ENCODE measurements at regions not wholly inside any gene's neighbourhood (a gene's known extent, or its start where the extent isn't known, plus 50 kb on each side); places are given as distances from the start of the nearest gene placed in this dataset.

- TF ChIP-seq ZBTB10 (tag by site-specific recombination; IDR thresholded peaks at IDR 0.05) (no peak), MYNN (tag by site-specific recombination; IDR thresholded peaks at IDR 0.05; ENCODE audit: borderline replicate concordance) (no peak), ZBTB6 (tag by site-specific recombination; IDR thresholded peaks at IDR 0.05) (no peak), ZNF549 (tag by site-specific recombination; IDR thresholded peaks at IDR 0.05) (no peak), ZNF776 (tag by site-specific recombination; IDR thresholded peaks at IDR 0.05; ENCODE audit: borderline replicate concordance) (no peak), MZF1 (tag by site-specific recombination; IDR thresholded peaks at IDR 0.05; ENCODE audit: borderline replicate concordance) (no peak), ZNF274 (IDR thresholded peaks at IDR 0.05; ENCODE audit: low read length) (no peak), ZNF274 (tag by site-specific recombination; IDR thresholded peaks at IDR 0.05; ENCODE audit: borderline replicate concordance) (no peak), ZBTB20 (tag by site-specific recombination; IDR thresholded peaks at IDR 0.05) (no peak), ZNF184 (tag by site-specific recombination; IDR thresholded peaks at IDR 0.05) (no peak), ZNF266 (tag by site-specific recombination; IDR thresholded peaks at IDR 0.05; ENCODE audit: low read depth) (no peak), KLF7 (tag by site-specific recombination; IDR thresholded peaks at IDR 0.05; ENCODE audit: borderline replicate concordance) (no peak), WT1 (tag by site-specific recombination; IDR thresholded peaks at IDR 0.05) (no peak)
- Histone ChIP-seq H3K4me1 (ENCODE audit: control insufficient read depth, insufficient read depth, low read length) (no peaks in the 10 kb centered on the region), H3K9me3 (ENCODE audit: control insufficient read depth, insufficient read depth, low read depth, low read length) (no peaks in the 10 kb centered on the region), H3K27ac (ENCODE audit: extremely low read depth, low read depth, low read length) (no peak overlapping the region), H3K36me3 (ENCODE audit: control insufficient read depth in 2 of 2, insufficient read depth in 1 of 2, low read length in 2 of 2) (no peaks in the 10 kb centered on the region), H3K4me3 (ENCODE audit: low read depth, low read length) (no peak overlapping the region)
- ChIA-PET CTCF (interaction anchor here (0.8 kb wide), 1 partner anchor 101 kb away, joined by 3 read pairs; no protein-coding TSS in a partner anchor), POLR2A (no interaction called here)
Measured at GRCh38 chr22:48884324-48884723, 943.3 kb downstream of the BRD1 start.

GRCh38 chr22:48883211-48883960, 944.3 kb downstream of the BRD1 start:
- H3K9me3 ChIP-seq (ENCODE audit: control insufficient read depth, insufficient read depth, low read depth, low read length) = no peaks in the 10 kb centered on the region
- H3K27ac ChIP-seq (ENCODE audit: extremely low read depth, low read depth, low read length) = no peak overlapping the region
- TF ChIP-seq ZNF626 (tag by site-specific recombination; IDR thresholded peaks at IDR 0.05) (no peak), ZNF747 (tag by site-specific recombination; IDR thresholded peaks at IDR 0.05) (no peak), ZNF362 (tag by site-specific recombination; IDR thresholded peaks at IDR 0.05) (no peak)
- ChIA-PET POLR2A (no interaction called here), CTCF (interaction anchor here (0.8 kb wide), 1 partner anchor 100 kb away, joined by 3 read pairs; no protein-coding TSS in a partner anchor)
- H3K36me3 ChIP-seq (ENCODE audit: control insufficient read depth in 2 of 2, insufficient read depth in 1 of 2, low read length in 2 of 2) = no peaks in the 10 kb centered on the region
- no peak overlapping the region for H3K4me3 ChIP-seq (ENCODE audit: low read depth, low read length)
- H3K4me1 ChIP-seq (ENCODE audit: control insufficient read depth, insufficient read depth, low read length) = no peaks in the 10 kb centered on the region

- Histone ChIP-seq H3K9me3 (ENCODE audit: control insufficient read depth, insufficient read depth, low read depth, low read length) (no peaks in the 10 kb centered on the region), H3K4me3 (ENCODE audit: low read depth, low read length) (no peak overlapping the region), H3K4me1 (ENCODE audit: control insufficient read depth, insufficient read depth, low read length) (no peaks in the 10 kb centered on the region), H3K27ac (ENCODE audit: extremely low read depth, low read depth, low read length) (no peak overlapping the region), H3K36me3 (ENCODE audit: control insufficient read depth in 2 of 2, insufficient read depth in 1 of 2, low read length in 2 of 2) (no peaks in the 10 kb centered on the region)
- ChIA-PET POLR2A (no interaction called here), CTCF (no interaction called here)
- TF ChIP-seq ZNF768 (tag by site-specific recombination; IDR thresholded peaks at IDR 0.05) (no peak), ZNF266 (tag by site-specific recombination; IDR thresholded peaks at IDR 0.05; ENCODE audit: low read depth) (no peak), ZNF292 (tag by site-specific recombination; IDR thresholded peaks at IDR 0.05; ENCODE audit: borderline replicate concordance, low read depth) (no peak), ZNF148 (tag by site-specific recombination; IDR thresholded peaks at IDR 0.05; ENCODE audit: borderline replicate concordance) (no peak), ZIC2 (tag by site-specific recombination; IDR thresholded peaks at IDR 0.05) (no peak), ZNF596 (tag by site-specific recombination; IDR thresholded peaks at IDR 0.05) (no peak)
Measured at GRCh38 chr22:48882636-48883200, 945.0 kb downstream of the BRD1 start.
